ENCODE measurements at regions not wholly inside any gene's neighbourhood (a gene's known extent, or its start where the extent isn't known, plus 50 kb on each side); places are given as distances from the start of the nearest gene placed in this dataset.

GRCh38 chr7:1364906-1365570 lies 94.2 kb downstream of the MICALL2 start:
- TF ChIP-seq, protein P1, sequence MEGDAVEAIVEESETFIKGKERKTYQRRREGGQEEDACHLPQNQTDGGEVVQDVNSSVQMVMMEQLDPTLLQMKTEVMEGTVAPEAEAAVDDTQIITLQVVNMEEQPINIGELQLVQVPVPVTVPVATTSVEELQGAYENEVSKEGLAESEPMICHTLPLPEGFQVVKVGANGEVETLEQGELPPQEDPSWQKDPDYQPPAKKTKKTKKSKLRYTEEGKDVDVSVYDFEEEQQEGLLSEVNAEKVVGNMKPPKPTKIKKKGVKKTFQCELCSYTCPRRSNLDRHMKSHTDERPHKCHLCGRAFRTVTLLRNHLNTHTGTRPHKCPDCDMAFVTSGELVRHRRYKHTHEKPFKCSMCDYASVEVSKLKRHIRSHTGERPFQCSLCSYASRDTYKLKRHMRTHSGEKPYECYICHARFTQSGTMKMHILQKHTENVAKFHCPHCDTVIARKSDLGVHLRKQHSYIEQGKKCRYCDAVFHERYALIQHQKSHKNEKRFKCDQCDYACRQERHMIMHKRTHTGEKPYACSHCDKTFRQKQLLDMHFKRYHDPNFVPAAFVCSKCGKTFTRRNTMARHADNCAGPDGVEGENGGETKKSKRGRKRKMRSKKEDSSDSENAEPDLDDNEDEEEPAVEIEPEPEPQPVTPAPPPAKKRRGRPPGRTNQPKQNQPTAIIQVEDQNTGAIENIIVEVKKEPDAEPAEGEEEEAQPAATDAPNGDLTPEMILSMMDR (conservative IDR thresholded peaks at IDR 0.05 in 1 of 2, IDR thresholded peaks at IDR 0.05 in 1 of 2; ENCODE audit: low read depth in 1 of 2, low read length in 2 of 2), result no peak
- TF ChIP-seq EZH2 (IDR thresholded peaks at IDR 0.05; ENCODE audit: low read length, missing control alignments), result no peak
